IMR-90 (cell line): ENCODE measurements at regions not wholly inside any gene's neighbourhood (a gene's known extent, or its start where the extent isn't known, plus 50 kb on each side); places are given as distances from the start of the nearest gene placed in this dataset.

Source experiments
- ATAC-seq: fragments of 200-7000 bp; cut with Tn5 transposase; 2 replicates; pipeline ENCODE4 v1.9.1; 2020; ENCODE audit warnings: low read depth, mild to moderate bottlenecking, moderate library complexity
- BruUV-seq: library from RNA; stranded (reverse); fragments of 400-500 nt; replicated peaks from 2 replicates; lab custom pipeline; 2021; lab: Mats Ljungman, UMichigan
- CTCF ChIA-PET: fragments of 300-600 bp; formaldehyde crosslinking; extraction: SDS; loops from one replicate; lab custom pipeline; 2021; ENCODE audit warnings: antibody characterized with exemption; lab: Yijun Ruan, JAX
- POLR2A ChIA-PET: fragments of 300-600 bp; sonication (Branson Sonifier 250); formaldehyde crosslinking; loops from one replicate; lab custom pipeline; 2022; ENCODE audit warnings: antibody characterized with exemption; ENCODE audit not compliant: unreplicated experiment; lab: Charles Lee
- DNase-seq: peaks from one replicate; pipeline ENCODE4 v3.0.0; 2013
- H2AFZ ChIP-seq: replicated peaks from 2 replicates; pipeline ENCODE3; 2013; ENCODE audit warnings: low read length, mild to moderate bottlenecking; ENCODE audit not compliant: poor library complexity
- H2AK5ac ChIP-seq: 2 replicates; pipeline ENCODE4 v1.6.1; 2013; ENCODE audit warnings: low read depth, low read length, inconsistent platforms
- H2AK9ac ChIP-seq: replicated peaks from 2 replicates; pipeline ENCODE3; 2013; ENCODE audit warnings: mild to moderate bottlenecking, low read depth, low read length, moderate library complexity; ENCODE audit not compliant: poor library complexity
- H2BK120ac ChIP-seq: 2 replicates; pipeline ENCODE4 v1.6.1; 2013; ENCODE audit warnings: low read depth, low read length, inconsistent platforms
- H2BK15ac ChIP-seq: 3 replicates; pipeline ENCODE4 v1.6.1; 2013; ENCODE audit warnings: low read depth, low read length, inconsistent platforms
- H2BK20ac ChIP-seq: 2 replicates; pipeline ENCODE4 v1.6.1; 2013; ENCODE audit warnings: low read depth, mild to moderate bottlenecking, inconsistent platforms, low read length, moderate library complexity
- H2BK5ac ChIP-seq: 2 replicates; pipeline ENCODE4 v1.6.1; 2013; ENCODE audit warnings: mild to moderate bottlenecking, low read depth, low read length, inconsistent platforms; ENCODE audit not compliant: poor library complexity, severe bottlenecking
- H3K14ac ChIP-seq: replicated peaks from 2 replicates; pipeline ENCODE4 v1.6.1; 2013; ENCODE audit warnings: low read depth, low read length, inconsistent platforms
- H3K18ac ChIP-seq: 2 replicates; pipeline ENCODE4 v1.6.1; 2013; ENCODE audit warnings: low read depth, low read length, control low read depth
- H3K23ac ChIP-seq: 2 replicates; pipeline ENCODE4 v1.6.1; 2013; ENCODE audit warnings: low read depth, low read length, inconsistent platforms
- H3K27ac ChIP-seq: 2 replicates; pipeline ENCODE4 v1.5.1; 2013; ENCODE audit warnings: mild to moderate bottlenecking, control low read depth, low read length; ENCODE audit not compliant: insufficient read depth
- H3K27me3 ChIP-seq: 2 replicates; pipeline ENCODE4 v1.6.1; 2013; ENCODE audit warnings: low read length; ENCODE audit not compliant: control insufficient read depth, insufficient read depth
- H3K36me3 ChIP-seq: 2 replicates; pipeline ENCODE4 v1.6.1; 2013; ENCODE audit warnings: low read length, mixed read lengths; ENCODE audit not compliant: control insufficient read depth, insufficient read depth
- H3K4ac ChIP-seq: 2 replicates; pipeline ENCODE4 v1.6.1; 2013; ENCODE audit warnings: low read depth, low read length, inconsistent platforms
- H3K4me1 ChIP-seq: 2 replicates; pipeline ENCODE4 v1.6.1; 2013; ENCODE audit warnings: low read length, mixed read lengths; ENCODE audit not compliant: control insufficient read depth, insufficient read depth
- H3K4me2 ChIP-seq: 2 replicates; pipeline ENCODE4 v1.6.1; 2013; ENCODE audit warnings: low read depth, mild to moderate bottlenecking, control low read depth, low read length, moderate library complexity
- H3K4me3 ChIP-seq: 2 replicates; pipeline ENCODE4 v1.5.1; 2013; ENCODE audit warnings: low read depth, mild to moderate bottlenecking, control low read depth, low read length, moderate library complexity; ENCODE audit not compliant: insufficient read depth
- H3K56ac ChIP-seq: 2 replicates; pipeline ENCODE4 v1.6.1; 2013; ENCODE audit warnings: low read length, inconsistent platforms; ENCODE audit not compliant: insufficient read depth; ENCODE audit errors: extremely low read depth
- H3K79me1 ChIP-seq, 2 experiments: 2 replicates each; pipeline ENCODE4 v1.6.1; 2013; ENCODE audit warnings: low read length in 2 of 2, inconsistent platforms in 1 of 2, low read depth in 1 of 2
- H3K9ac ChIP-seq: 2 replicates; pipeline ENCODE4 v1.6.1; 2013; ENCODE audit warnings: low read depth, low read length, control low read depth
- H3K9me1 ChIP-seq: 2 replicates; pipeline ENCODE4 v1.6.1; 2013; ENCODE audit warnings: low read length, inconsistent platforms; ENCODE audit not compliant: insufficient read depth
- H3K9me3 ChIP-seq: 2 replicates; pipeline ENCODE4 v1.6.1; 2013; ENCODE audit warnings: low read length; ENCODE audit not compliant: control insufficient read depth, insufficient read depth
- H4K20me1 ChIP-seq: 2 replicates; pipeline ENCODE4 v1.6.1; 2013; ENCODE audit warnings: low read length, inconsistent platforms; ENCODE audit not compliant: insufficient read depth
- H4K5ac ChIP-seq: 2 replicates; pipeline ENCODE4 v1.6.1; 2013; ENCODE audit warnings: mild to moderate bottlenecking, low read depth, low read length, control low read depth
- H4K8ac ChIP-seq, 2 experiments: 2 replicates each; pipeline ENCODE4 v1.6.1; 2013; ENCODE audit warnings: low read depth in 2 of 2, low read length in 2 of 2, control low read depth in 1 of 2, inconsistent platforms in 1 of 2
- H4K91ac ChIP-seq: 2 replicates; pipeline ENCODE4 v1.6.1; 2013; ENCODE audit warnings: low read depth, low read length, inconsistent platforms; ENCODE audit not compliant: insufficient read depth
- CEBPB ChIP-seq: IDR thresholded peaks from 2 replicates; pipeline ENCODE4 v1.6.1; 2012; ENCODE audit warnings: low read depth, low read length, improper control_type of control experiment
- CHD1 ChIP-seq: IDR thresholded peaks from 2 replicates; pipeline ENCODE4 v1.6.1; 2012; ENCODE audit warnings: low read depth, low read length, improper control_type of control experiment
- ELK1 ChIP-seq: fragments of 150-350 bp; IDR thresholded peaks from 2 replicates; pipeline ENCODE4 v1.6.1; 2016; ENCODE audit warnings: low read depth, mild to moderate bottlenecking, low read length, moderate library complexity, borderline replicate concordance
- FOS ChIP-seq: fragments of 150-350 bp; IDR thresholded peaks from 2 replicates; pipeline ENCODE4 v1.6.1; 2016; ENCODE audit warnings: low read depth, low read length
- MAFK ChIP-seq: IDR thresholded peaks from 2 replicates; pipeline ENCODE4 v1.6.1; 2012; ENCODE audit warnings: low read depth, low read length, improper control_type of control experiment
- MAZ ChIP-seq: IDR thresholded peaks from 2 replicates; pipeline ENCODE4 v1.6.1; 2012; ENCODE audit warnings: low read depth, mild to moderate bottlenecking, low read length, improper control_type of control experiment, moderate library complexity, borderline replicate concordance
- MXI1 ChIP-seq: IDR thresholded peaks from 2 replicates; pipeline ENCODE4 v1.6.1; 2012; ENCODE audit warnings: low read depth, mild to moderate bottlenecking, low read length, moderate library complexity, borderline replicate concordance
- NFE2L2 ChIP-seq: fragments of 150-350 bp; IDR thresholded peaks from 2 replicates; pipeline ENCODE4 v1.6.1; 2016; ENCODE audit warnings: low read depth, mild to moderate bottlenecking, low read length
- POLR2A ChIP-seq: IDR thresholded peaks from 2 replicates; pipeline ENCODE4 v1.6.1; 2012; ENCODE audit warnings: mild to moderate bottlenecking, low read depth, low read length
- RAD21 ChIP-seq: IDR thresholded peaks from 2 replicates; pipeline ENCODE4 v1.6.1; 2012; ENCODE audit warnings: low read length, improper control_type of control experiment
- RCOR1 ChIP-seq: IDR thresholded peaks from 2 replicates; pipeline ENCODE4 v1.6.1; 2012; ENCODE audit warnings: mild to moderate bottlenecking, low read length, improper control_type of control experiment; ENCODE audit not compliant: insufficient replicate concordance
- RFX5 ChIP-seq: IDR thresholded peaks from 2 replicates; pipeline ENCODE4 v1.8.0; 2012; ENCODE audit warnings: low read depth, mild to moderate bottlenecking, low read length, moderate library complexity
- SMC3 ChIP-seq: fragments of 150-350 bp; IDR thresholded peaks from 2 replicates; pipeline ENCODE4 v1.6.1; 2016; ENCODE audit warnings: low read depth, mild to moderate bottlenecking, antibody characterized with exemption, low read length, moderate library complexity
- WGBS, 2 experiments: methylation state at CpG; one replicate each; pipeline versions ENCODE4 v1.1.5 to v1.1.7; 2013; ENCODE audit warnings: missing lambda C conversion rate in 2 of 2; ENCODE audit not compliant: insufficient read length in 1 of 2; ENCODE audit errors: extremely low coverage in 2 of 2; 5-methylcytosine and 5-hydroxymethylcytosine counted together
- dilution Hi-C: fragments of 300-500 bp; cut with HindIII; formaldehyde crosslinking; loops from one replicate; pipeline ENCODE4 v1.14.3; 2018; ENCODE audit warnings: low sequenced_read_pairs; ENCODE audit not compliant: unreplicated experiment
- in situ Hi-C: fragments of 300-500 bp; cut with MboI; formaldehyde crosslinking; loops from 3 replicates; pipeline ENCODE4 v1.14.3; 2019; ENCODE audit warnings: low sequenced_read_pairs, inconsistent platforms, mixed read lengths
- intact Hi-C: fragments of 100-400 bp; cut with micrococcal nuclease; formaldehyde crosslinking; loops from 2 replicates; pipeline ENCODE4 v1.10.0; 2022

DNA sequence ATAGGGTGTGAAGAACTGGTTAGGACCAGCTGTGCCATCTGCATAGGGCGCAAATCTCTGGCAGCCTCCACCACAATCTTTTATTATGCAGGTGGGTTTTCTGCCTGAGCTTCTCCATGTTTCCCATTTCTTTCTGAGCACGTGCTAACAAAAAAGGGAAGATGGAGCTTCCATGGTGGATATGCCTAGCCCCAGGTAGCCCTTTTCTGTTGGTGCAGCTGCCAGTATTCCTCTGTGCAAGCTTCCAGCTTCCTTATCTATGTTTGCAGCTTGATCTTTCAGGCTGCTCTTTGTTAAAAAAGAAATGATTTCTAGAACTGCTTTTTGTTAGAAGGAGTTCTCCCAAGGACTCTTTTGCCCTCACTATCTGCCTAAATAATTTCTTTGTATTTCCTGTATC lies 95.0 kb upstream of the EPB41L4A start:
- H3K4me1 ChIP-seq, result no peaks in the 10 kb centered on the region
- in situ Hi-C loops (no loop called here), dilution Hi-C loops (no loop called here), intact Hi-C loops (no loop called here)
- no peak overlapping the region for H3K18ac ChIP-seq
- H2BK5ac ChIP-seq, result no peak overlapping the region
- TF ChIP-seq SMC3 (no peak), MXI1 (no peak), ELK1 (no peak), NFE2L2 (no peak), FOS (no peak), RAD21 (no peak), POLR2A (no peak), RFX5 (no peak), MAZ (no peak), CHD1 (no peak), CEBPB (no peak), MAFK (no peak), RCOR1 (no peak)
- no peak for ATAC-seq
- no peaks in the 10 kb centered on the region for H3K9me3 ChIP-seq
- no peaks in the 10 kb centered on the region for H4K20me1 ChIP-seq
- H2AK5ac ChIP-seq, result no peak overlapping the region
- no peak overlapping the region for H3K56ac ChIP-seq
- WGBS, 2 experiments, result no CpG with 5 or more reads among the region's 2 CpGs
- H3K23ac ChIP-seq, result no peak overlapping the region
- H3K79me1 ChIP-seq, result no peaks in the 10 kb centered on the region
- CTCF ChIA-PET, result no interaction called here
- no peak overlapping the region for H3K4ac ChIP-seq
- H2AFZ ChIP-seq, result no peak overlapping the region
- H3K9ac ChIP-seq, result no peak overlapping the region
- no peak overlapping the region for H2BK20ac ChIP-seq
- H4K91ac ChIP-seq, result no peak overlapping the region
- H4K8ac ChIP-seq, result no peak overlapping the region
- no TSS peak for BruUV-seq
- no peak overlapping the region for H3K27ac ChIP-seq
- no peak overlapping the region for H3K14ac ChIP-seq
- no peak for DNase-seq
- POLR2A ChIA-PET, result no interaction called here
- H4K5ac ChIP-seq, result no peak overlapping the region
- no peak overlapping the region for H3K4me3 ChIP-seq
- H3K27me3 ChIP-seq, result no peaks in the 10 kb centered on the region
- no peak overlapping the region for H2BK15ac ChIP-seq
- H3K4me2 ChIP-seq, result no peak overlapping the region
- no peak overlapping the region for H2AK9ac ChIP-seq
- no peak overlapping the region for H2BK120ac ChIP-seq
- no peaks in the 10 kb centered on the region for H3K36me3 ChIP-seq
- H3K9me1 ChIP-seq, result no peaks in the 10 kb centered on the region
